ENCODE measurements at regions not wholly inside any gene's neighbourhood (a gene's known extent, or its start where the extent isn't known, plus 50 kb on each side); places are given as distances from the start of the nearest gene placed in this dataset.

- no peak for TF ChIP-seq CTCF (IDR thresholded peaks at IDR 0.05)
- TF ChIP-seq CREB1 (CRISPR knock-in tag; IDR thresholded peaks at IDR 0.05) = no peak
- TF ChIP-seq ATF2 (CRISPR knock-in tag; IDR thresholded peaks at IDR 0.05; ENCODE audit: borderline replicate concordance, low read depth) = no peak
- no peak for TF ChIP-seq ZNF423 (CRISPR knock-in tag; IDR thresholded peaks at IDR 0.05)
- no peak for TF ChIP-seq NR2C2 (CRISPR knock-in tag; IDR thresholded peaks at IDR 0.05)
- no peak for TF ChIP-seq ZNF317 (CRISPR knock-in tag; IDR thresholded peaks at IDR 0.05; ENCODE audit: borderline replicate concordance, low read depth)
- no peak for TF ChIP-seq CREM (CRISPR knock-in tag; IDR thresholded peaks at IDR 0.05)
Measured at GRCh38 chr13:88377852-88378251, 706.7 kb downstream of the SLITRK5 start.
